NCI-H345 treated with DMSO at 0.1 percent for 48 hours (cell line): ENCODE measurements at regions not wholly inside any gene's neighbourhood (a gene's known extent, or its start where the extent isn't known, plus 50 kb on each side); places are given as distances from the start of the nearest gene placed in this dataset.

Source experiments
- DNase-seq: peaks from one replicate; lab custom pipeline; 2025; ENCODE audit not compliant: unreplicated experiment; lab: John Stamatoyannopoulos, UW

- no peak for DNase-seq
These were observed 283.3 kb upstream of the ROBO2 start for GRCh38 chr3:76756577-76756976.

- DNase-seq = no peak
These were observed 279.6 kb upstream of the ROBO2 start for GRCh38 chr3:76760336-76760735.

GRCh38 chr3:76765511-76765910, 274.4 kb upstream of the ROBO2 start:
- DNase-seq = peak; percentile 35

GRCh38 chr3:76768912-76769311, 271.0 kb upstream of the ROBO2 start:
- no peak for DNase-seq

- DNase-seq = no peak
These were observed 263.0 kb upstream of the ROBO2 start for GRCh38 chr3:76776927-76777326.

- no peak for DNase-seq
These were observed 251.7 kb upstream of the ROBO2 start for GRCh38 chr3:76788206-76788605.

GRCh38 chr3:76789237-76789636, 250.7 kb upstream of the ROBO2 start:
- no peak for DNase-seq

GRCh38 chr3:76811418-76811817, 228.5 kb upstream of the ROBO2 start:
- no peak for DNase-seq

- no peak for DNase-seq
These were observed 227.2 kb upstream of the ROBO2 start for GRCh38 chr3:76812649-76813242.

- DNase-seq = no peak
These were observed 224.3 kb upstream of the ROBO2 start for GRCh38 chr3:76815561-76815960.

- no peak for DNase-seq
These were observed 219.4 kb upstream of the ROBO2 start for GRCh38 chr3:76820481-76820880.

- DNase-seq = no peak
These were observed 215.2 kb upstream of the ROBO2 start for GRCh38 chr3:76824658-76825240.

- DNase-seq = no peak
These were observed 213.0 kb upstream of the ROBO2 start for GRCh38 chr3:76826861-76827260.

GRCh38 chr3:76827701-76828226, 212.1 kb upstream of the ROBO2 start:
- no peak for DNase-seq

- no peak for DNase-seq
These were observed 205.2 kb upstream of the ROBO2 start for GRCh38 chr3:76834657-76835056.

GRCh38 chr3:76841747-76842146, 198.2 kb upstream of the ROBO2 start:
- DNase-seq = no peak

- no peak for DNase-seq
These were observed 197.7 kb upstream of the ROBO2 start for GRCh38 chr3:76842216-76842615.

GRCh38 chr3:76855451-76855850, 184.4 kb upstream of the ROBO2 start:
- DNase-seq = no peak

- no peak for DNase-seq
These were observed 180.3 kb upstream of the ROBO2 start for GRCh38 chr3:76859596-76859995.

GRCh38 chr3:76864355-76864754, 175.5 kb upstream of the ROBO2 start:
- DNase-seq = no peak

GRCh38 chr3:76866729-76867408, 173.0 kb upstream of the ROBO2 start:
- DNase-seq = no peak

GRCh38 chr3:76869726-76870384, 170.0 kb upstream of the ROBO2 start:
- no peak for DNase-seq
